NCI-H1694 (cell line): ENCODE measurements at regions not wholly inside any gene's neighbourhood (a gene's known extent, or its start where the extent isn't known, plus 50 kb on each side); places are given as distances from the start of the nearest gene placed in this dataset.
"Not testable (repeated sequence)": the region's sequence is repeated elsewhere in the genome, so short reads cannot be mapped to it uniquely, and the experiment has no call there.

Source experiments
- DNase-seq: peaks from one replicate; lab custom pipeline; 2025; lab: John Stamatoyannopoulos, UW

GRCh38 chr3:78255403-78255802 lies 1215.5 kb downstream of the ROBO2 start:
- no peak for DNase-seq

GRCh38 chr3:78256123-78256522 lies 1216.2 kb downstream of the ROBO2 start:
- DNase-seq = no peak

DNA sequence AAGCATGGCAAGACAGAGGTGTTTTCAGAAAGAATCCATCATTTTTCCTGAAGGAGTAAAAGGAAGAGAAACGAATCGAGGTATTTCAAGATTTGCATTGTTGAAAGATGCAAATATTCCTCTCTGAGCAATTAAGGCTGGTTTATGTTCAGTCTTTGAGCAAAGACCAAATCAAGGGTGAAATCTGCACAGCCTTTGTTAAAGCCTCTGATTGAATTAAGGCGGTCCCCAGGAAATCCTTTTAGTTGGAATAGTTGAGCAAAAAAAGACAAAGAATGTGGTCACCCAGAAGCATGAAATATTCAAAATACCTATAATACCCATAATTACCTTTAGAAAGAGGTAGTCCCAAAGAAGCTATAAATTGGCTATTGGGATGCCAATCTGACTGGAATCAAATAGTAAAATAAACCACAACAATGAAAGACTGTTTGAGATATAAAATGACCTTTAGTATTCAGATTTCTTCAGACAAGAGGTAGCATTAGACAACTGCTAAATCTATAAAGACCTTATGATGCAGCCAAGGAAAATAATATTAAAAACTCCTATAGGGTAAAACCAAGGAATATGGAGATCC lies 1218.1 kb downstream of the ROBO2 start:
- DNase-seq = no peak

GRCh38 chr3:78258798-78259197 lies 1218.9 kb downstream of the ROBO2 start:
- no peak for DNase-seq

- no peak for DNase-seq
These were observed 1220.5 kb downstream of the ROBO2 start for GRCh38 chr3:78260388-78260787.

GRCh38 chr3:78266550-78266949 lies 1226.7 kb downstream of the ROBO2 start:
- DNase-seq = not testable (repeated sequence)

DNA sequence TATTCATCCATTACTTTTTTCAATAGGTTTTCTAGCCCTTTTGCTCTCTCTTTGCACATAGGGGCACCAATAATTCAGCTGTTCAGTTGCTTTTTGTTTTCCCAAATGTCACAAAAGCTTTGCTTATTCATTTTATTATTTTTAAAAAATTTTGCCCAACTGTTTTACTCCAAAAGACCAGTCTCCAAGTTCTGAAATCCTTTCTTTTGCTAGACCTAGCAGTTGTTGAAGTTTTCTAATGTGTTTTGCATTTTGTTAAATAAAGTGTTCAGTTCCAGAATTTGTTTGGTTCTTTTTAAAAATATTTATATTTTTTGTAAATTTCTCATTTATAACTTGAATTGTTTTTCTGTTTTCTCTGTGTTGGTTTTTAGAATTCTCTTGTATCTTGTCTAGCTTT lies 1227.3 kb downstream of the ROBO2 start:
- DNase-seq = no peak

DNA sequence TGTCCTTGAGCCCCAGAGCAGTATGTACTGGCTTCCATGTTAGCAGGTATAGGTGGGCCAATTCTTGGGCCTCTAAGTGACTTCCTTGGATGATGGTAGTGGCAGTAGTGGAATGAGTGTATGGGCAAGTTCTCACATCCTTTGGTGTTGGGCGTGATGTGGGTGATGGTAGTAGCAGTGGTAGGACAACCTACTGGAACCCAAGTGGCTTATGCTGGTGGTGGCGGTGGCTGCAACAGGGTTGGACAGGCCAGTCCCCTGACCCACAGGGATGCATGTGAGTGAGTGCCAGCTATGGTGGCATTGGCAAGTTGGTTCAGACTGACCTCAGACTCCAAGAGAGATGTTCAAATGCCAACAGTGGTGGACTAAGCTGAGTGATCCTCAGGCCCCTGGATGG lies 1228.2 kb downstream of the ROBO2 start:
- DNase-seq = no peak

DNA sequence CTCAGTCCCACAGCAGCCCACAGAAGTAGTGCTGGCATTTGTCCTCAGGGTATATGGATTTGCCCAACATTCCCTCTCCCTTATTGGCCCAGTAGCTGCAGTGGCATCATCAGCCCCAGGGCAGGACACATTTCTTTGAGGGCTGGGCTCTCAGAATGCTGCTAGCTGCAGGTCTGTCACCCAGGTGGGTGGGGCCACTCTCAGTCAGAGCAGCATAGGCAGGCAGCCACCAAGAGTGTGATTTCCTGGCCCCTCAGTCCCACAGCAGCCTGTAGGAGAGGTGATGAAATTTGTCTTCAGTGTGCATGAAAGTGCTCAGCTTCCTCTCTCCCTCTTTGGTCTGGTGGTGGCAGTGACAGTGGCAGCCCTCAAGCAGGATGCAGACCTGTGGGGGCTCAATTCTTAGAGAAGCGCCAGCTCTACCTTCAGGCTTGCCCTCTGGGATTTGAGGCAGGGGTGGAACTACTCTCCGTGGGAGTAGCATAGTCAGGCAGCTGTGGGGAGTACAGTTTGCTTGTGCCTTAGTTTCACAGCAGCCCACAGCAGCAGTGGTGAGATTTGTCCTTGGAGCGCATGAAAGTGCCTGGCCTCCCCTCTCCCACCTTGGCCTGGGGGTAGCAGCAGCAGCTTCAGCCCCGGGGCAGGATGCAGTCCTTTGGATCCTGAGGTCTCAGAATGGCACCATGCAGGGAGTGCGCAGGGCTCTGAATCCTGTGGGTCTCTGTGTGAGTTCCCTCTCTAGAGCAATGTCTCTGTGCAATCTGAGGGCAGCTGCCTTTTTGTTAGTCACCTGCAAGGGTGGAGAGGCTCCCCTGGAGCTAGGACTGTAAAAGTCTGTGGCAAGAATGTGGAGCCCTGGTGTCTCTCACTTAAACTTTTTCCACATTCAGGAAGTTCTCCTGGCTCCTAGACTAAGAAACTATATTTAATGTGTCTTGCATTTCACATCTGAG lies 1229.1 kb downstream of the ROBO2 start:
- DNase-seq = no peak

DNA sequence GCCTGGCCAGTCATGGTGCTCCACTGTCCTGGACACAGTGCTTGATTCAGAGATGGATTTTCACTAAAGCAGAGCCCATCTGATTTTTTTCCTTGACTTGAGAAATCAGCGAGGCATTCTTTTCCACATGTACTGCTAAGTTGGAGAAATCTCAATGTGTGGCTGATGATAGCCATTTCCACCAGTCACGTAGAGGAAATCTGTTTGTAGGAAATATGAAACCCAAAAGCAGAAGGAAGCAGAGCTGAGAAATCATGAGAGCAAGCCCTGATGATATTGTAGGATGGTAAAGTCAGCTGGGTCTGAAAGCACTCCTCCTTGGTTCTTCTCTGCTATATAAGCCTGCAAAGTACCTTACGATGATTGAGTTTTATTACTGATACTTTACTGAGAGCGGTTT lies 1233.4 kb downstream of the ROBO2 start:
- DNase-seq = no peak

- no peak for DNase-seq
These were observed 1234.7 kb downstream of the ROBO2 start for GRCh38 chr3:78274475-78275065.

DNA sequence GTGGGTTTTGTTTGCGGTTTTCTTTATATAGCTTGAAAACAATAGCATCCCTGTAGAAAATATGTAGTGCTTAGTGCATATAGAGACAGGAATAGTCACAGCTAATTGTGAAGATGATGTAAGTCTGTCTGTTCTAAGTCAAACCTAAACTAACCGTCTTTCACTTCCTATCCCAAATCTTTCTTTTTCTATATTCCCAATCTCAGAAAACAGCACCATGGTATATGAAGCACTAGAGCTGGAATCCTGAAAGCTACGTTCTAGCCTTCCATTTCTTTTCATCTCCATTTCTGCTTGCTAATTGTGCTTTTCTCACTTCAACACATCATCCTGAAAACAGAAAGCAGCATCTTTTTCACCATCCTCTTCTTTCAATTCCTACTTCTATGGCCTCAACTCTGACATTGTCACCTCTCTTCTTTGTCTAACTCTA lies 1235.5 kb downstream of the ROBO2 start:
- no peak for DNase-seq

GRCh38 chr3:78277220-78277619 lies 1237.3 kb downstream of the ROBO2 start:
- DNase-seq = no peak

DNA sequence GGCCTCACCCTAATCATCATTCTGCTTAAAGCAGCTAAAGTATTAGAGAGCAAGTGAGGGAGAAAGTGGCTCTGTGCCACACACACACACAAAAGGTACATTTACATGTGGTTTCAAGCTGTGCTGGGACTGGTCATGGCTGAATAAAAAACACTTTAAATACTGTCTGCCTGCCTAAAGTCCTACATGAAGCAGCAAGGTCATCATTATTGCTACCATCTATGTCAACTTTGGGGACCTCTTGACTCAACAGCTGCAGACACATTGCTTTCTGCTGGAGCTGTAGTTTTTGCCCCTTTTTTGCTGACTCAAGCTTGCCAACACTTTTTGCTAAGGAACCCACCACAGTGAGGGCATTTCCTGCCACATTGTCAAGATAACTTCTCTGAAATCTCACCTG lies 1237.9 kb downstream of the ROBO2 start:
- no peak for DNase-seq

- no peak for DNase-seq
These were observed 1239.2 kb downstream of the ROBO2 start for GRCh38 chr3:78279091-78279490.

DNA sequence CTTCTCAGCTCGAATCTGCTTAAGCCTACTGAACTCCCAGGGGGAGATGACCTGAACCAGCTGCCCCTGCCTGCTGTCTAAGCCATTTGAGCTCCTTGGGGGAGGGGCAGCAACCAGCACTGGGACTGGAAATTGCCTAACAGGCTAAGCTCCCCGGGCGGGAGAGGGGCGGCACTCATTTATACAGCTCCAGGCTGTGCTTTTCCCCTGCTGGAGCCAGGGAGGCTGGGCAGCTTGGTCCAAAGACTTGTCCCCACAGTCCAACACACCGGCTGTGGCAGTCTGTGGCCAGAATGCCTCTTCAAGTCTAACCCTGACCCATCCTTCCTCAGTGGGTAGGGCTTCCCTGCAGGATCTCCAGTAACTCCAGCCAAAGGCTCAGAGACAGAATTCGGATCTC lies 1241.5 kb downstream of the ROBO2 start:
- DNase-seq = no peak

- no peak for DNase-seq
These were observed 1244.1 kb downstream of the ROBO2 start for GRCh38 chr3:78283994-78284393.

GRCh38 chr3:78285032-78285728 lies 1245.3 kb downstream of the ROBO2 start:
- DNase-seq = no peak

GRCh38 chr3:78287085-78287484 lies 1247.2 kb downstream of the ROBO2 start:
- DNase-seq = no peak

- DNase-seq = no peak
These were observed 1253.4 kb downstream of the ROBO2 start for GRCh38 chr3:78293284-78293683.

GRCh38 chr3:78304115-78304514 lies 1264.2 kb downstream of the ROBO2 start:
- no peak for DNase-seq

GRCh38 chr3:78312851-78313250 lies 1273.0 kb downstream of the ROBO2 start:
- DNase-seq = no peak
